IMR-90 (cell line): ENCODE measurements at regions not wholly inside any gene's neighbourhood (a gene's known extent, or its start where the extent isn't known, plus 50 kb on each side); places are given as distances from the start of the nearest gene placed in this dataset.
A peak's percentile ranks its signal among the peaks of the same experiment; 100 is the strongest.

ENCODE experiments used
- ATAC-seq: fragments of 200-7000 bp; cut with Tn5 transposase; 2 replicates; pipeline ENCODE4 v1.9.1; 2020; ENCODE audit warnings: low read depth, mild to moderate bottlenecking, moderate library complexity
- BruUV-seq: library from RNA; stranded (reverse); fragments of 400-500 nt; replicated peaks from 2 replicates; lab custom pipeline; 2021; lab: Mats Ljungman, UMichigan
- CTCF ChIA-PET: fragments of 300-600 bp; formaldehyde crosslinking; extraction: SDS; loops from one replicate; lab custom pipeline; 2021; ENCODE audit warnings: antibody characterized with exemption; lab: Yijun Ruan, JAX
- POLR2A ChIA-PET: fragments of 300-600 bp; sonication (Branson Sonifier 250); formaldehyde crosslinking; loops from one replicate; lab custom pipeline; 2022; ENCODE audit warnings: antibody characterized with exemption; ENCODE audit not compliant: unreplicated experiment; lab: Charles Lee
- DNase-seq: peaks from one replicate; pipeline ENCODE4 v3.0.0; 2013
- H2AFZ ChIP-seq: replicated peaks from 2 replicates; pipeline ENCODE3; 2013; ENCODE audit warnings: low read length, mild to moderate bottlenecking; ENCODE audit not compliant: poor library complexity
- H2AK5ac ChIP-seq: 2 replicates; pipeline ENCODE4 v1.6.1; 2013; ENCODE audit warnings: low read depth, low read length, inconsistent platforms
- H2AK9ac ChIP-seq: replicated peaks from 2 replicates; pipeline ENCODE3; 2013; ENCODE audit warnings: mild to moderate bottlenecking, low read depth, low read length, moderate library complexity; ENCODE audit not compliant: poor library complexity
- H2BK120ac ChIP-seq: 2 replicates; pipeline ENCODE4 v1.6.1; 2013; ENCODE audit warnings: low read depth, low read length, inconsistent platforms
- H2BK15ac ChIP-seq: 3 replicates; pipeline ENCODE4 v1.6.1; 2013; ENCODE audit warnings: low read depth, low read length, inconsistent platforms
- H2BK20ac ChIP-seq: 2 replicates; pipeline ENCODE4 v1.6.1; 2013; ENCODE audit warnings: low read depth, mild to moderate bottlenecking, inconsistent platforms, low read length, moderate library complexity
- H2BK5ac ChIP-seq: 2 replicates; pipeline ENCODE4 v1.6.1; 2013; ENCODE audit warnings: mild to moderate bottlenecking, low read depth, low read length, inconsistent platforms; ENCODE audit not compliant: poor library complexity, severe bottlenecking
- H3K14ac ChIP-seq: replicated peaks from 2 replicates; pipeline ENCODE4 v1.6.1; 2013; ENCODE audit warnings: low read depth, low read length, inconsistent platforms
- H3K18ac ChIP-seq: 2 replicates; pipeline ENCODE4 v1.6.1; 2013; ENCODE audit warnings: low read depth, low read length, control low read depth
- H3K23ac ChIP-seq: 2 replicates; pipeline ENCODE4 v1.6.1; 2013; ENCODE audit warnings: low read depth, low read length, inconsistent platforms
- H3K27ac ChIP-seq: 2 replicates; pipeline ENCODE4 v1.5.1; 2013; ENCODE audit warnings: mild to moderate bottlenecking, control low read depth, low read length; ENCODE audit not compliant: insufficient read depth
- H3K27me3 ChIP-seq: 2 replicates; pipeline ENCODE4 v1.6.1; 2013; ENCODE audit warnings: low read length; ENCODE audit not compliant: control insufficient read depth, insufficient read depth
- H3K36me3 ChIP-seq: 2 replicates; pipeline ENCODE4 v1.6.1; 2013; ENCODE audit warnings: low read length, mixed read lengths; ENCODE audit not compliant: control insufficient read depth, insufficient read depth
- H3K4ac ChIP-seq: 2 replicates; pipeline ENCODE4 v1.6.1; 2013; ENCODE audit warnings: low read depth, low read length, inconsistent platforms
- H3K4me1 ChIP-seq: 2 replicates; pipeline ENCODE4 v1.6.1; 2013; ENCODE audit warnings: low read length, mixed read lengths; ENCODE audit not compliant: control insufficient read depth, insufficient read depth
- H3K4me2 ChIP-seq: 2 replicates; pipeline ENCODE4 v1.6.1; 2013; ENCODE audit warnings: low read depth, mild to moderate bottlenecking, control low read depth, low read length, moderate library complexity
- H3K4me3 ChIP-seq: 2 replicates; pipeline ENCODE4 v1.5.1; 2013; ENCODE audit warnings: low read depth, mild to moderate bottlenecking, control low read depth, low read length, moderate library complexity; ENCODE audit not compliant: insufficient read depth
- H3K56ac ChIP-seq: 2 replicates; pipeline ENCODE4 v1.6.1; 2013; ENCODE audit warnings: low read length, inconsistent platforms; ENCODE audit not compliant: insufficient read depth; ENCODE audit errors: extremely low read depth
- H3K79me1 ChIP-seq, 2 experiments: 2 replicates each; pipeline ENCODE4 v1.6.1; 2013; ENCODE audit warnings: low read length in 2 of 2, inconsistent platforms in 1 of 2, low read depth in 1 of 2
- H3K9ac ChIP-seq: 2 replicates; pipeline ENCODE4 v1.6.1; 2013; ENCODE audit warnings: low read depth, low read length, control low read depth
- H3K9me1 ChIP-seq: 2 replicates; pipeline ENCODE4 v1.6.1; 2013; ENCODE audit warnings: low read length, inconsistent platforms; ENCODE audit not compliant: insufficient read depth
- H3K9me3 ChIP-seq: 2 replicates; pipeline ENCODE4 v1.6.1; 2013; ENCODE audit warnings: low read length; ENCODE audit not compliant: control insufficient read depth, insufficient read depth
- H4K20me1 ChIP-seq: 2 replicates; pipeline ENCODE4 v1.6.1; 2013; ENCODE audit warnings: low read length, inconsistent platforms; ENCODE audit not compliant: insufficient read depth
- H4K5ac ChIP-seq: 2 replicates; pipeline ENCODE4 v1.6.1; 2013; ENCODE audit warnings: mild to moderate bottlenecking, low read depth, low read length, control low read depth
- H4K8ac ChIP-seq, 2 experiments: 2 replicates each; pipeline ENCODE4 v1.6.1; 2013; ENCODE audit warnings: low read depth in 2 of 2, low read length in 2 of 2, control low read depth in 1 of 2, inconsistent platforms in 1 of 2
- H4K91ac ChIP-seq: 2 replicates; pipeline ENCODE4 v1.6.1; 2013; ENCODE audit warnings: low read depth, low read length, inconsistent platforms; ENCODE audit not compliant: insufficient read depth
- FOS ChIP-seq: fragments of 150-350 bp; IDR thresholded peaks from 2 replicates; pipeline ENCODE4 v1.6.1; 2016; ENCODE audit warnings: low read depth, low read length
- RCOR1 ChIP-seq: IDR thresholded peaks from 2 replicates; pipeline ENCODE4 v1.6.1; 2012; ENCODE audit warnings: mild to moderate bottlenecking, low read length, improper control_type of control experiment; ENCODE audit not compliant: insufficient replicate concordance
- USF2 ChIP-seq: fragments of 150-350 bp; IDR thresholded peaks from 2 replicates; pipeline ENCODE4 v1.6.1; 2017; ENCODE audit warnings: mild to moderate bottlenecking, antibody characterized with exemption, low read length, low read depth
- WGBS, 2 experiments: methylation state at CpG; one replicate each; pipeline versions ENCODE4 v1.1.5 to v1.1.7; 2013; ENCODE audit warnings: missing lambda C conversion rate in 2 of 2; ENCODE audit not compliant: insufficient read length in 1 of 2; ENCODE audit errors: extremely low coverage in 2 of 2; 5-methylcytosine and 5-hydroxymethylcytosine counted together
- dilution Hi-C: fragments of 300-500 bp; cut with HindIII; formaldehyde crosslinking; loops from one replicate; pipeline ENCODE4 v1.14.3; 2018; ENCODE audit warnings: low sequenced_read_pairs; ENCODE audit not compliant: unreplicated experiment
- in situ Hi-C: fragments of 300-500 bp; cut with MboI; formaldehyde crosslinking; loops from 3 replicates; pipeline ENCODE4 v1.14.3; 2019; ENCODE audit warnings: low sequenced_read_pairs, inconsistent platforms, mixed read lengths
- intact Hi-C: fragments of 100-400 bp; cut with micrococcal nuclease; formaldehyde crosslinking; loops from 2 replicates; pipeline ENCODE4 v1.10.0; 2022

- H3K4me1 ChIP-seq: 0 out of 2 replicates have a peak, but pooled peaks cover 2% of the 10 kb centered on the region
- no peaks in the 10 kb centered on the region for H3K36me3 ChIP-seq
- ChIA-PET CTCF (no interaction called here), POLR2A (no interaction called here)
- no CpG with 5 or more reads among the region's 2 CpGs for WGBS, 2 experiments
- no peak overlapping the region for H3K23ac ChIP-seq
- H2BK5ac ChIP-seq: no peak overlapping the region
- H3K4ac ChIP-seq: no peak overlapping the region
- no peak overlapping the region for H3K18ac ChIP-seq
- no peak overlapping the region for H3K4me2 ChIP-seq
- H3K56ac ChIP-seq: no peak overlapping the region
- H3K27ac ChIP-seq: no peak overlapping the region
- DNase-seq (peak; percentile 51), ATAC-seq (no peak)
- H4K91ac ChIP-seq: no peak overlapping the region
- H3K14ac ChIP-seq: no peak overlapping the region
- no peak overlapping the region for H3K4me3 ChIP-seq
- intact Hi-C loops: no loop called here
- no peak overlapping the region for H2BK15ac ChIP-seq
- in situ Hi-C loops: no loop called here
- H2AK9ac ChIP-seq: no peak overlapping the region
- H3K9me3 ChIP-seq: no peaks in the 10 kb centered on the region
- H4K8ac ChIP-seq: no peak overlapping the region
- no peak overlapping the region for H2AFZ ChIP-seq
- no peak overlapping the region for H2BK20ac ChIP-seq
- H3K27me3 ChIP-seq: no peaks in the 10 kb centered on the region
- no peak overlapping the region for H3K9ac ChIP-seq
- no peak overlapping the region for H2AK5ac ChIP-seq
- no peaks in the 10 kb centered on the region for H4K20me1 ChIP-seq
- BruUV-seq: no TSS peak
- no peaks in the 10 kb centered on the region for H3K9me1 ChIP-seq
- no peak for TF ChIP-seq FOS
- TF ChIP-seq USF2: no peak
- no peak for TF ChIP-seq RCOR1
- dilution Hi-C loops: no loop called here
- no peak overlapping the region for H4K5ac ChIP-seq
- no peak overlapping the region for H2BK120ac ChIP-seq
- no peaks in the 10 kb centered on the region for H3K79me1 ChIP-seq
These were observed 183.6 kb upstream of the PMFBP1 start for GRCh38 chr16:72355561-72355960.
